A549 (cell line): ENCODE measurements at regions not wholly inside any gene's neighbourhood (a gene's known extent, or its start where the extent isn't known, plus 50 kb on each side); places are given as distances from the start of the nearest gene placed in this dataset.

Source experiments
- CHD4 ChIP-seq: fragments of 200-600 bp; sonication (generic); IDR thresholded peaks from 2 replicates; pipeline ENCODE4 v1.6.1; 2016; ENCODE audit warnings: antibody characterized with exemption, mild to moderate bottlenecking, borderline replicate concordance
- POLR2A ChIP-seq: IDR thresholded peaks from 2 replicates; pipeline ENCODE4 v1.6.1; 2012; ENCODE audit warnings: mild to moderate bottlenecking, low read length
- ZC3H11A ChIP-seq: fragments of 450-650 bp; IDR thresholded peaks from 2 replicates; pipeline ENCODE4 v1.6.1; 2014; ENCODE audit warnings: antibody characterized with exemption, mild to moderate bottlenecking
- TF ChIP-seq, protein P1 (sequence below): fragments of >200 bp; sonication (Bioruptor Twin); formaldehyde crosslinking; IDR thresholded peaks from 3 replicates; pipeline ENCODE4 v1.5.1; 2016
- TF ChIP-seq, protein P2 (sequence below): fragments of 200-600 bp; sonication (generic); IDR thresholded peaks from 2 replicates; pipeline ENCODE4 v1.6.1; 2016; ENCODE audit warnings: antibody characterized with exemption, mild to moderate bottlenecking, moderate library complexity

DNA sequence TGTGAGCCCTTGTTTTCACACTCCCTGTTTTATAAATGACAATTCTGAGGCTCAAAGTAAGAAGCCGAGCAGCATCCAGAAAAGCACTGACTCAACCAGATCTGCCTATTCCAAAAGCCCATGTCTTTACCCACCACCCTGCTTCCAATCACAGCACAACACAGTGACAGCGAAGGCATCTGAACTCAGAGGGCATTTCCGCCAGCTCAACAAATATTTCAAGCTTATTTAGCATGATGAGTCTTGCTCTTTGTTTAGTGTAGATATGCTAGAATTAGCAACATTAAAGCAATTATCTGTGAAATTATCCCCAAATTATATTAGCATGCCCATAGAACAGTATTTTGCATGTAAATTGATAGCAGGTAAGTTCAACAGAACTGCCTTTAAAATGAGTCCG is 359.1 kb upstream of the RAB6C start:
- TF ChIP-seq, protein P1, sequence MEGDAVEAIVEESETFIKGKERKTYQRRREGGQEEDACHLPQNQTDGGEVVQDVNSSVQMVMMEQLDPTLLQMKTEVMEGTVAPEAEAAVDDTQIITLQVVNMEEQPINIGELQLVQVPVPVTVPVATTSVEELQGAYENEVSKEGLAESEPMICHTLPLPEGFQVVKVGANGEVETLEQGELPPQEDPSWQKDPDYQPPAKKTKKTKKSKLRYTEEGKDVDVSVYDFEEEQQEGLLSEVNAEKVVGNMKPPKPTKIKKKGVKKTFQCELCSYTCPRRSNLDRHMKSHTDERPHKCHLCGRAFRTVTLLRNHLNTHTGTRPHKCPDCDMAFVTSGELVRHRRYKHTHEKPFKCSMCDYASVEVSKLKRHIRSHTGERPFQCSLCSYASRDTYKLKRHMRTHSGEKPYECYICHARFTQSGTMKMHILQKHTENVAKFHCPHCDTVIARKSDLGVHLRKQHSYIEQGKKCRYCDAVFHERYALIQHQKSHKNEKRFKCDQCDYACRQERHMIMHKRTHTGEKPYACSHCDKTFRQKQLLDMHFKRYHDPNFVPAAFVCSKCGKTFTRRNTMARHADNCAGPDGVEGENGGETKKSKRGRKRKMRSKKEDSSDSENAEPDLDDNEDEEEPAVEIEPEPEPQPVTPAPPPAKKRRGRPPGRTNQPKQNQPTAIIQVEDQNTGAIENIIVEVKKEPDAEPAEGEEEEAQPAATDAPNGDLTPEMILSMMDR, result no peak
- no peak for TF ChIP-seq CHD4
- TF ChIP-seq, protein P2, sequence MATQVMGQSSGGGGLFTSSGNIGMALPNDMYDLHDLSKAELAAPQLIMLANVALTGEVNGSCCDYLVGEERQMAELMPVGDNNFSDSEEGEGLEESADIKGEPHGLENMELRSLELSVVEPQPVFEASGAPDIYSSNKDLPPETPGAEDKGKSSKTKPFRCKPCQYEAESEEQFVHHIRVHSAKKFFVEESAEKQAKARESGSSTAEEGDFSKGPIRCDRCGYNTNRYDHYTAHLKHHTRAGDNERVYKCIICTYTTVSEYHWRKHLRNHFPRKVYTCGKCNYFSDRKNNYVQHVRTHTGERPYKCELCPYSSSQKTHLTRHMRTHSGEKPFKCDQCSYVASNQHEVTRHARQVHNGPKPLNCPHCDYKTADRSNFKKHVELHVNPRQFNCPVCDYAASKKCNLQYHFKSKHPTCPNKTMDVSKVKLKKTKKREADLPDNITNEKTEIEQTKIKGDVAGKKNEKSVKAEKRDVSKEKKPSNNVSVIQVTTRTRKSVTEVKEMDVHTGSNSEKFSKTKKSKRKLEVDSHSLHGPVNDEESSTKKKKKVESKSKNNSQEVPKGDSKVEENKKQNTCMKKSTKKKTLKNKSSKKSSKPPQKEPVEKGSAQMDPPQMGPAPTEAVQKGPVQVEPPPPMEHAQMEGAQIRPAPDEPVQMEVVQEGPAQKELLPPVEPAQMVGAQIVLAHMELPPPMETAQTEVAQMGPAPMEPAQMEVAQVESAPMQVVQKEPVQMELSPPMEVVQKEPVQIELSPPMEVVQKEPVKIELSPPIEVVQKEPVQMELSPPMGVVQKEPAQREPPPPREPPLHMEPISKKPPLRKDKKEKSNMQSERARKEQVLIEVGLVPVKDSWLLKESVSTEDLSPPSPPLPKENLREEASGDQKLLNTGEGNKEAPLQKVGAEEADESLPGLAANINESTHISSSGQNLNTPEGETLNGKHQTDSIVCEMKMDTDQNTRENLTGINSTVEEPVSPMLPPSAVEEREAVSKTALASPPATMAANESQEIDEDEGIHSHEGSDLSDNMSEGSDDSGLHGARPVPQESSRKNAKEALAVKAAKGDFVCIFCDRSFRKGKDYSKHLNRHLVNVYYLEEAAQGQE, result no peak
- TF ChIP-seq ZC3H11A, result no peak
- no peak for TF ChIP-seq POLR2A
